Colonic mucosa (tissue), 4 donors: ENCODE measurements at regions not wholly inside any gene's neighbourhood (a gene's known extent, or its start where the extent isn't known, plus 50 kb on each side); places are given as distances from the start of the nearest gene placed in this dataset.
"Not testable (repeated sequence)": the region's sequence is repeated elsewhere in the genome, so short reads cannot be mapped to it uniquely, and the experiment has no call there.

Experiments used
- DNase-seq: peaks from one replicate; pipeline ENCODE4 v3.0.0-alpha.2; 2020
- H3K27ac ChIP-seq: fragments of 200-600 bp; one replicate; pipeline ENCODE4 v1.8.0; 2021
- H3K27me3 ChIP-seq: fragments of 200-600 bp; one replicate; pipeline ENCODE4 v1.8.0; 2021
- H3K36me3 ChIP-seq: fragments of 200-600 bp; one replicate; pipeline ENCODE4 v1.8.0; 2021
- H3K4me1 ChIP-seq: fragments of 200-600 bp; one replicate; pipeline ENCODE4 v1.8.0; 2021; ENCODE audit warnings: mild to moderate bottlenecking
- H3K4me3 ChIP-seq: fragments of 200-600 bp; one replicate; pipeline ENCODE4 v1.8.0; 2021
- H3K9ac ChIP-seq, 2 donors: one replicate each; pipeline ENCODE4 v1.7.0; 2013; ENCODE audit warnings: control low read depth in 2 of 2, low read depth in 2 of 2, low read length in 2 of 2
- H3K9me3 ChIP-seq: fragments of 200-600 bp; one replicate; pipeline ENCODE4 v1.8.0; 2021
- intact Hi-C: fragments of 100-400 bp; cut with DNase I; formaldehyde crosslinking; loops from one replicate; pipeline ENCODE4 v1.14.1; 2022
- TF ChIP-seq, protein P1 (sequence below): fragments of 200-600 bp; IDR thresholded peaks from one replicate; pipeline ENCODE4 v1.8.0; 2022; ENCODE audit warnings: antibody characterized with exemption, mild to moderate bottlenecking
- donor health status: healthy.
- donor health status: DM: no; HTN: no; CAD: no.
- donor health status: DM: no; HTN: no; CAD: no.

DNA sequence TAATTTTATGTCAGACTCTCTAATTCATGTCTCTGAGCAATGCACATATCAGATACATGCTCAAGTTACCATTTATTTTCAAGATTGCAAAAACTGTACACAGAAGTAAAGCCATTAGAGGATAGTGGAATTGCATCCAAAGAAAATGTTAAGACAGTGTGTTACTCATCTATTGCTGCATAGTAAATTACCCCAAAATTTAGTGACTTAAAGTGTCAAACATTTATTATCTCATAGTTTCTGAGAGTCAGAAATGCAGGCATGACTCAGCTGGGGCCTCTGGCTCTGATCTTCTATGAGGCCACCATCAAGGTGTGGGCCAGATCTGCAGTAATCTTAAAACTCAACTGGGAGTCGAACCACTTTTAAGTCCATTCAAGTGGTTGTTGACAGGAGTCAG, 275.2 kb downstream of the QDPR start:
- TF ChIP-seq, protein P1, sequence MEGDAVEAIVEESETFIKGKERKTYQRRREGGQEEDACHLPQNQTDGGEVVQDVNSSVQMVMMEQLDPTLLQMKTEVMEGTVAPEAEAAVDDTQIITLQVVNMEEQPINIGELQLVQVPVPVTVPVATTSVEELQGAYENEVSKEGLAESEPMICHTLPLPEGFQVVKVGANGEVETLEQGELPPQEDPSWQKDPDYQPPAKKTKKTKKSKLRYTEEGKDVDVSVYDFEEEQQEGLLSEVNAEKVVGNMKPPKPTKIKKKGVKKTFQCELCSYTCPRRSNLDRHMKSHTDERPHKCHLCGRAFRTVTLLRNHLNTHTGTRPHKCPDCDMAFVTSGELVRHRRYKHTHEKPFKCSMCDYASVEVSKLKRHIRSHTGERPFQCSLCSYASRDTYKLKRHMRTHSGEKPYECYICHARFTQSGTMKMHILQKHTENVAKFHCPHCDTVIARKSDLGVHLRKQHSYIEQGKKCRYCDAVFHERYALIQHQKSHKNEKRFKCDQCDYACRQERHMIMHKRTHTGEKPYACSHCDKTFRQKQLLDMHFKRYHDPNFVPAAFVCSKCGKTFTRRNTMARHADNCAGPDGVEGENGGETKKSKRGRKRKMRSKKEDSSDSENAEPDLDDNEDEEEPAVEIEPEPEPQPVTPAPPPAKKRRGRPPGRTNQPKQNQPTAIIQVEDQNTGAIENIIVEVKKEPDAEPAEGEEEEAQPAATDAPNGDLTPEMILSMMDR: no peak
- Histone ChIP-seq H3K27me3 (no peaks in the 10 kb centered on the region), H3K27ac (no peak overlapping the region), H3K9me3 (no peaks in the 10 kb centered on the region), H3K36me3 (no peaks in the 10 kb centered on the region), H3K4me3 (no peak overlapping the region), H3K4me1 (no peaks in the 10 kb centered on the region), H3K9ac (no peak overlapping the region)
- intact Hi-C loops: no loop called here
- no peak for DNase-seq

DNA sequence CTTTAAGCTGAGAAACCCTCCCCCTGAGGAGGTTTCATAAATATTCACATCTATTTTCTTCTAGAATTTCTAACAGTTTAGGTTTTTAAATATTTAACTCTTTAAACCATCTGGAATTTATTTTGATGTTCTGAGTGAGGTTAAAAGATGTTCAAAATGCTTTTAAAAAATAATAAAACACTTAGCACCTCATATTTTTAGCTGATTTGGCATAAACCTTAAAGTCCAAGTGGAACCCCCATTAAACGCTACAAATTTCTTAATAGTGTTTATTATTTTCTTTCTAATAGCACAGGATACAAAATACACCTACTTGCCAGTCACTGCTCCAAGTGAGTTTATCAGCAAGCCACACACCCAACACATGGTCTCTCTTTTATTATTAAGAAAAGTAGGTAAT, 277.2 kb downstream of the QDPR start:
- Histone ChIP-seq H3K9ac (no peak overlapping the region), H3K9me3 (no peaks in the 10 kb centered on the region), H3K4me3 (no peak overlapping the region), H3K27ac (no peak overlapping the region), H3K36me3 (no peaks in the 10 kb centered on the region), H3K27me3 (no peaks in the 10 kb centered on the region), H3K4me1 (no peaks in the 10 kb centered on the region)
- intact Hi-C loops: no loop called here
- DNase-seq: no peak
- TF ChIP-seq, protein P1: no peak

DNA sequence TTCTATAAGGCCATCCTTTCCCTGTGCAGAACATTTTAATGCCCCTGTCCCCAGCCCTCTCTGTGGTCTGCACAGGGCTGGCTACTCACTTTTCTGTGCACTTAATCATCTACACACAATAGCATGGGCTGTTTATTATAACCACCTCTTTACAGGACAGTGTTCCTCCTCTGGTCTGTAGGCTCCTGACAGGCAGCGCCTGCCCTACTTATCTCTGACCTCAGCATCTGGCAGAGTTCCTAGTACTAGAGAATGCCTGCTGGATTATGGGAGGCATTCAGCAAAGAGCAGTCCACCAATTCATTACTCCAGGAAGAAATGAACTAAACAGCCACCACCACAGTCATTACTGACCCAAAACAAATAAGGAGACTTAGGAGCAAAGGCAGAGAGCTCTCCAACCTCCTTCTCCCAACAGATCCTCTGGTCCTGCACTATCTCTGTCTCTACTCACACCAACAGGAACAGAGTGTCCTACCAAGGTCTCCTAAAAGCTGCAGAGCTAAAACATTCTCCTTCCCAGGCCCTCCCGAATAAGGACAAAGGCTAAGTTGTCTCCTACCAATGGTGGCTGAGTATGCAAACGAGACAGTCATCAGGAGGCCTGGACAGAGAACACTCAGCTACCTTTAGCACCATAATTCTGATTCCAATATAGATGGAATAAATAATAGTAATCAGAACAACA, 279.2 kb downstream of the QDPR start:
- TF ChIP-seq, protein P1: no peak
- DNase-seq: no peak
- intact Hi-C loops: no loop called here
- H3K4me1 ChIP-seq: no peaks in the 10 kb centered on the region
- no peaks in the 10 kb centered on the region for H3K9me3 ChIP-seq
- H3K36me3 ChIP-seq: no peaks in the 10 kb centered on the region
- no peak overlapping the region for H3K27ac ChIP-seq
- H3K4me3 ChIP-seq: no peak overlapping the region
- no peak overlapping the region for H3K9ac ChIP-seq
- H3K27me3 ChIP-seq: no peaks in the 10 kb centered on the region

DNA sequence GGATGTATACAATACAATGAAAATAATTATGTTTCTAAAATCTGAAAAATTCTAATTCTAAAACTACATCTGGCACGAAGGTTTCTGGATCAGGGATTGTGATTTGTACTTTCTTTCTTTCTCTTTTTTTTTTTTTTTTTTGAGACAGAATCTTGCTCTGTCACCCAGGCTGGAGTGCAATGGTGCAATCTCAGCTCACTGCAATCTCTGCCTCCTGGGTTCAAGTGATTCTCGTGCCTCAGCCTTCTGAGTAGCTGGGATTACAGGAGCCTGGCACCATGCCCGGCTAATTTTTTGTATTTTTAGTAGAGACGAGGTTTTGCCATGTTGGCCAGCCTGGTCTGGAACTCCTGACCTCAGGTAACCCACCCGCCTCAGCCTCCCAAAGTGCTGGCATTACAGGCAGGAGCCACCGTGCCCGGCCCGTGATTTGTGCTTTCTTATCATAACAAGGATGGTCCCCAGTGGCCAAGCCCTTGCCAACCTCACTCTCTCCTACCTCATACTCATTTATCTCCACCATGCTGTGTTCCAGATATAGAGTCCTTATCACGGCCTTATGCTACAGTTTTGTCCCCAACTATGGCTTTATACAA, 279.9 kb downstream of the QDPR start:
- DNase-seq, H3K4me3 ChIP-seq, H3K9me3 ChIP-seq, H3K27me3 ChIP-seq, H3K4me1 ChIP-seq, H3K9ac ChIP-seq, intact Hi-C loops, H3K36me3 ChIP-seq, H3K27ac ChIP-seq: not testable (repeated sequence)

DNA sequence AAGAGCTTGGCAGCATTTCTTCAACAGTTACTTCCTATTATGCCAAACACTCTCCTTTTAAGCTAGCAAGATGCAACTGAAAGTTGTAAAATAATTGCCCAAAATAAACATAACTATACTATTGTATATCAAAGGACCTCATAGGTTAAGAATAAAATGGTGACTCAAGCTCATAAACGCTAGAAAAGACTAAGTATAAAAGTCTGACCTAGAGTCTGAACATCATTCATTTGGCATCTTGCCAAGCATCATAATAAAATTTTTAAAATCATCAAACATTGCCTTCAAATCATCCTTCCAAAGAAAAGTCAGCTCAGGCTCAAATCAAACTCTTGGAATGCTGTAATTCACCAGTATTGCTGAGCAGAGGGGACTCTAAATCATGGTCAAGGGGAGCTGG, 281.2 kb downstream of the QDPR start:
- Histone ChIP-seq H3K27ac (no peak overlapping the region), H3K27me3 (no peaks in the 10 kb centered on the region), H3K9me3 (no peaks in the 10 kb centered on the region), H3K4me3 (no peak overlapping the region), H3K9ac (no peak overlapping the region), H3K4me1 (no peaks in the 10 kb centered on the region), H3K36me3 (no peaks in the 10 kb centered on the region)
- intact Hi-C loops: no loop called here
- no peak for DNase-seq
- TF ChIP-seq, protein P1: no peak

GRCh38 chr4:17220816-17221215, 291.1 kb downstream of the QDPR start:
- no peaks in the 10 kb centered on the region for H3K4me1 ChIP-seq
- H3K36me3 ChIP-seq: no peaks in the 10 kb centered on the region
- no peak overlapping the region for H3K4me3 ChIP-seq
- H3K27me3 ChIP-seq: no peaks in the 10 kb centered on the region
- TF ChIP-seq, protein P1: no peak
- H3K9ac ChIP-seq: no peak overlapping the region
- no peaks in the 10 kb centered on the region for H3K9me3 ChIP-seq
- intact Hi-C loops: no loop called here
- no peak overlapping the region for H3K27ac ChIP-seq
- no peak for DNase-seq
